ENCODE measurements at regions not wholly inside any gene's neighbourhood (a gene's known extent, or its start where the extent isn't known, plus 50 kb on each side); places are given as distances from the start of the nearest gene placed in this dataset.

DNA sequence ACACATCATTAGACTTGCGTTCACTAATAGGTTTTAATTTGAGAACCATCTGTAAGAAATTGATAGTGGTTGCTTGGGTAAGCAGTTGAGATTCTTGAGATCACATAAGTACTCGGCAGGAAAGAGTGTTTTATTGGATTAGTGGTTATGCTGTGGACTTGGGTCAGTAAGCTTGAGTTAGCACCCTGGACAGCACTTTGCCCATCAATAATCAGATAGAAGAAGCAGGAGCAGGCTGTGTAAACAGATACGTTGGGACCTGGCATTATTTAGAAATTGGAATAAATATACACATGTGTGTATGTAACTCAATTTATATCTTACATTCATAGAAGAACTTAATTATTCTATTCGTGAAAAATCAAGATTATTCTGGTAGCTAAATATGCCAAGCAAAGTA, 357.5 kb upstream of the SMIM31 start:
- Histone ChIP-seq H3K36me3 (no peaks in the 10 kb centered on the region), H3K9me3 (no peaks in the 10 kb centered on the region), H3K4me1 (no peaks in the 10 kb centered on the region), H3K27me3 (no peaks in the 10 kb centered on the region), H3K4me3 (no peak overlapping the region), H3K27ac (no peak overlapping the region)
- TF ChIP-seq, protein P1, sequence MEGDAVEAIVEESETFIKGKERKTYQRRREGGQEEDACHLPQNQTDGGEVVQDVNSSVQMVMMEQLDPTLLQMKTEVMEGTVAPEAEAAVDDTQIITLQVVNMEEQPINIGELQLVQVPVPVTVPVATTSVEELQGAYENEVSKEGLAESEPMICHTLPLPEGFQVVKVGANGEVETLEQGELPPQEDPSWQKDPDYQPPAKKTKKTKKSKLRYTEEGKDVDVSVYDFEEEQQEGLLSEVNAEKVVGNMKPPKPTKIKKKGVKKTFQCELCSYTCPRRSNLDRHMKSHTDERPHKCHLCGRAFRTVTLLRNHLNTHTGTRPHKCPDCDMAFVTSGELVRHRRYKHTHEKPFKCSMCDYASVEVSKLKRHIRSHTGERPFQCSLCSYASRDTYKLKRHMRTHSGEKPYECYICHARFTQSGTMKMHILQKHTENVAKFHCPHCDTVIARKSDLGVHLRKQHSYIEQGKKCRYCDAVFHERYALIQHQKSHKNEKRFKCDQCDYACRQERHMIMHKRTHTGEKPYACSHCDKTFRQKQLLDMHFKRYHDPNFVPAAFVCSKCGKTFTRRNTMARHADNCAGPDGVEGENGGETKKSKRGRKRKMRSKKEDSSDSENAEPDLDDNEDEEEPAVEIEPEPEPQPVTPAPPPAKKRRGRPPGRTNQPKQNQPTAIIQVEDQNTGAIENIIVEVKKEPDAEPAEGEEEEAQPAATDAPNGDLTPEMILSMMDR (IDR thresholded peaks at IDR 0.05), result no peak
- TF ChIP-seq POLR2AphosphoS5 (IDR thresholded peaks at IDR 0.05) (no peak), EP300 (IDR thresholded peaks at IDR 0.05) (no peak), POLR2A (IDR thresholded peaks at IDR 0.05) (no peak)
- DNase-seq, result no peak
- intact Hi-C loops (cut with DNase I; ENCODE audit: low total_unique reads), result no loop called here
- 39 to 49% (median 43%) methylated on average over 4 of the region's 4 CpGs for WGBS, 5 donors

DNA sequence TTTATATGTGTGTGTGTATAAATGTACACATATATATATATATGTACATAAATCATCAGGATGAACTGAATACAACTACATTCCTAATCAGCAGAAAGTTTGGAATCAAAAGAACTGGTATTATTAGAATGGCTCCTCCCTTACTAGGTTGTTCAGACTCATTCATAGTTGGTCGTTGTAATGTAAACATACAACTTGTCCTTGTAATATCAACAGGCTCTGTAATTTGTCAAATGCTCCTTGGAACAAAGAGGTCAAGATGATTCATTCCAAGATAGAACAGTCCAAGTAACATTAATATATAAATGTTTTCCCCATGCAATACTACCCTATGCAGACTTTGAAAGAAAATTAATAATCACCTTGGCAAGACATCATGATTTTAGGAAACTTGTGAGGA, 351.4 kb upstream of the SMIM31 start:
- H3K27me3 ChIP-seq, result no peaks in the 10 kb centered on the region
- 0 to 19% (median 6%) methylated on average over 1 of the region's 1 CpG for WGBS, 5 donors

GRCh38 chr4:164405774-164406173, 348.2 kb upstream of the SMIM31 start:
- TF ChIP-seq POLR2A (IDR thresholded peaks at IDR 0.05), result no peak
- no peak for TF ChIP-seq EP300 (IDR thresholded peaks at IDR 0.05)
- no peak for TF ChIP-seq POLR2AphosphoS5 (IDR thresholded peaks at IDR 0.05)
- TF ChIP-seq, protein P1 (IDR thresholded peaks at IDR 0.05), result no peak
- no peaks in the 10 kb centered on the region for H3K9me3 ChIP-seq
- DNase-seq, result no peak
- intact Hi-C loops (cut with DNase I; ENCODE audit: low total_unique reads), result no loop called here
- no peak overlapping the region for H3K27ac ChIP-seq
- no peaks in the 10 kb centered on the region for H3K27me3 ChIP-seq
- no peaks in the 10 kb centered on the region for H3K4me1 ChIP-seq
- H3K36me3 ChIP-seq, result no peaks in the 10 kb centered on the region
- H3K4me3 ChIP-seq, result no peak overlapping the region

More for the DNA sequence above, 351.4 kb upstream of the SMIM31 start:
- intact Hi-C loops (cut with DNase I; ENCODE audit: low total_unique reads), result no loop called here
- TF ChIP-seq POLR2A (IDR thresholded peaks at IDR 0.05) (no peak), POLR2AphosphoS5 (IDR thresholded peaks at IDR 0.05) (no peak), EP300 (IDR thresholded peaks at IDR 0.05) (no peak)
- TF ChIP-seq, protein P1 (IDR thresholded peaks at IDR 0.05), result no peak
- H3K27ac ChIP-seq, result no peak overlapping the region
- H3K4me3 ChIP-seq, result no peak overlapping the region
- no peak for DNase-seq
- no peaks in the 10 kb centered on the region for H3K4me1 ChIP-seq
- H3K9me3 ChIP-seq, result no peaks in the 10 kb centered on the region
- H3K36me3 ChIP-seq, result no peaks in the 10 kb centered on the region

GRCh38 chr4:164408831-164409230, 345.1 kb upstream of the SMIM31 start:
- 80 to 98% (median 87%) methylated on average over 1 of the region's 1 CpG for WGBS, 5 donors
- no peaks in the 10 kb centered on the region for H3K36me3 ChIP-seq
- no peaks in the 10 kb centered on the region for H3K27me3 ChIP-seq
- TF ChIP-seq POLR2A (IDR thresholded peaks at IDR 0.05) (no peak), POLR2AphosphoS5 (IDR thresholded peaks at IDR 0.05) (no peak), EP300 (IDR thresholded peaks at IDR 0.05) (no peak)
- TF ChIP-seq, protein P1 (IDR thresholded peaks at IDR 0.05), result no peak
- H3K4me1 ChIP-seq, result no peaks in the 10 kb centered on the region
- H3K4me3 ChIP-seq, result no peak overlapping the region
- H3K9me3 ChIP-seq, result peaks cover 0 to 3% (median 0%) of the 10 kb centered on the region in 4 donors
- DNase-seq, result no peak
- H3K27ac ChIP-seq, result no peak overlapping the region
- intact Hi-C loops (cut with DNase I; ENCODE audit: low total_unique reads), result no loop called here

Data from stomach (tissue), 8 donors.